ENCODE measurements at regions not wholly inside any gene's neighbourhood (a gene's known extent, or its start where the extent isn't known, plus 50 kb on each side); places are given as distances from the start of the nearest gene placed in this dataset.

- Histone ChIP-seq H3K9me3 (ENCODE audit: control insufficient read depth, insufficient read depth, low read length) (peaks cover 13% of the 10 kb centered on the region), H3K4me3 (ENCODE audit: low read depth, low read length) (no peak overlapping the region), H3K9ac (ENCODE audit: low read depth, low read length) (no peak overlapping the region), H3K4me1 (ENCODE audit: control insufficient read depth, insufficient read depth, low read length) (no peaks in the 10 kb centered on the region), H3K27me3 (ENCODE audit: control insufficient read depth, insufficient read depth, low read length) (no peaks in the 10 kb centered on the region), H3K27ac (ENCODE audit: low read depth, low read length) (no peak overlapping the region), H3K36me3 (ENCODE audit: control insufficient read depth, insufficient read depth, low read length) (no peaks in the 10 kb centered on the region)
These were observed 156.2 kb downstream of the SPP2 start for GRCh38 chr2:234206738-234207137.

DNA sequence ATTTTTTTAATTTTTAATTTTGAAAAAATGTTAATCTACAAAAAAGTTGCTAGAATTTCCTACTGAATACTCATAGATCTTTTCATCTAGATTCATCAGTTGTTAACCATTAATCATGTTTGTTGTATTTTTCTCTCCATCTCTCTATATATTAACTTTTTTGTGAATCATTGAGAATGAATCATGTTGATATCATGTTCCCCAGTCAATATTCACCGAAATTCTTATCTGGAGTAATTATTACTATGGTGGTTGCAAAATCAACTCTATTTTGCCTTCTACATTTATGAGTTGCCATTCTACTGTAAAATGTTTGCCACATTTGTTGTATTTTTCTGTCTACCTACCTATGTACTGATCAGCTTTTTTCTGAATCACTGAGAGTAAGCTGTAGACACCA lies 154.0 kb downstream of the SPP2 start:
- Histone ChIP-seq H3K9ac (ENCODE audit: low read depth, low read length) (no peak overlapping the region), H3K36me3 (ENCODE audit: control insufficient read depth, insufficient read depth, low read length) (no peaks in the 10 kb centered on the region), H3K4me3 (ENCODE audit: low read depth, low read length) (no peak overlapping the region), H3K27ac (ENCODE audit: low read depth, low read length) (no peak overlapping the region), H3K4me1 (ENCODE audit: control insufficient read depth, insufficient read depth, low read length) (no peaks in the 10 kb centered on the region), H3K9me3 (ENCODE audit: control insufficient read depth, insufficient read depth, low read length) (peaks cover 13% of the 10 kb centered on the region), H3K27me3 (ENCODE audit: control insufficient read depth, insufficient read depth, low read length) (no peaks in the 10 kb centered on the region)

DNA sequence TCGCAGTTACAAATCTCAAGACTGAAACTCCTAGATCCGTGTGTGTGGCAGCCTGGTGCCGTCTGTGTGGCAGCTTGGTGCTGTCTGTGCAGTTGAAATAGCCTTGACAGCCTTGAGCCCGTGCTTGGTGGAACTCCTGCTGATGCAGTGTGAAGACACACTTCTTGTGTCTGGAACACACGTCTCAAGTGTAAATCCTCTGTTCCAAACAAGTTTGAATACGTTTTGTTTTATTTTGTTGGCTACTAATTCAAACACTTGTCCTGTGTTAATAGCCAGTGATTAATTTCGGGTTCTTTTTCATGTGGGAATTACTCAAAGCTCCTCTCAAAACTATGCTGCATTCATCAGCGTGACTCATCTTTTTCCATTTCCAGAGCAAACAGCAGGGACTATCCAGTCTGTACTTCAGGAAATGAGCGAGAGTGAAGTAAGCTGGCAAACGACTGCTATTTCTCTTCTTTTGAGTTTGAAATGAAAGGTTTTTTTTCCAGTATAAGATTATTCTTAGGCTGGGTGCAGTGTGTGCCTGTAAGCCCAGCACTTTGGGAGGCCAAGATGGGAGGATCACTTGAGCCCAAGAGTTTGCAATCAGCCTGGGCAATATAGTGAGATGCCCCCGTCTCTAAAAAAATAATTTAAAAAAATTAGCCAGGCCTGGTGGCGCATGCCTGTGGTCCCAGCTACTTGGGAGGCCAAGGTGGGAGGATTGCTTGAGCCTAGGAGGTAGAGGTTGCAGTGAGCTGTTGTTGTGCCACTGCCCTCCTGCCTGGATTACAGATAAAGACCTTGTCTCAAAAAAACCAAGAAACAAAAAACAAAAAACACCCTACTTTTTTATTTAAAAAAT lies 152.9 kb downstream of the SPP2 start:
- H3K27ac ChIP-seq (ENCODE audit: low read depth, low read length): no peak overlapping the region
- no peaks in the 10 kb centered on the region for H3K27me3 ChIP-seq (ENCODE audit: control insufficient read depth, insufficient read depth, low read length)
- no peaks in the 10 kb centered on the region for H3K4me1 ChIP-seq (ENCODE audit: control insufficient read depth, insufficient read depth, low read length)
- no peak overlapping the region for H3K4me3 ChIP-seq (ENCODE audit: low read depth, low read length)
- H3K36me3 ChIP-seq (ENCODE audit: control insufficient read depth, insufficient read depth, low read length): no peaks in the 10 kb centered on the region
- H3K9ac ChIP-seq (ENCODE audit: low read depth, low read length): no peak overlapping the region
- H3K9me3 ChIP-seq (ENCODE audit: control insufficient read depth, insufficient read depth, low read length): peaks cover 13% of the 10 kb centered on the region

DNA sequence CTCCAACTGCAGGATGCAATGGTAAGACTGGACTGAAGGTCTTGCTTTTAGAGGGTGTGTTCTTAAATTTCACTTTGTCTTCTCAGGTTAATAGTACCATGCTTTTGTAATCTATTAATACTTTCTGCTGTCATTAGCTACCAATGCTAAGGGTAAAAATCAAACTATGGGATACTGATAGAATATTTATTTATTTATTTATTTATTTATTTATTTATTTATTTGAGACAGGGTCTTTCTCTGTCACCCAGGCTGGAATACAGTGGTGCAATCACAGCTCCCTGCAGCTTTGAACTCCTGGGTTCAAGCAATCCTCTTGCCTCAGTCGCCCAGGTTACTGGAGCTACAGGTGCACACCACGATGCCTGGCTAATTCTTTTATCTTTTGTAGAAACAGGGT lies 152.1 kb downstream of the SPP2 start:
- no peak overlapping the region for H3K27ac ChIP-seq (ENCODE audit: low read depth, low read length)

DNA sequence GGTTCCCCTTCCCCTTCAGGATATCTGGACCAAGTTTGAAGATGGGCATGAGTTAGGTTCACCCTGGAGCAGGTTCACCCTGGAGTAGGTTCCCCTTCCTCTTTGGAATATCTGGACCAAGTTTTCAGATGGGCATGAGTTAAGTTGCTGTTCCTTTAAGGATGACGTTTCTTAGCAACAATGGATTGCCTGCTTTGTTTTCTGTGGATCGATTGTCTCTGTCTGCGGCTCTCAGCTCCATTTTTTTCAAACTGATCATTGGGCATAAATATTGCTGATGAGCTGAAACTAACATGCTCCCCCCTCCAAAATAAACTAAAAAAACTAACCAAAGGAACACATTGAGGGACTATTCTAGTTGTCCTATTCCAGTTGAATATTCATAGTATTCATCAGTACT lies 149.5 kb downstream of the SPP2 start:
- H3K27me3 ChIP-seq (ENCODE audit: control insufficient read depth, insufficient read depth, low read length): no peaks in the 10 kb centered on the region
- H3K4me1 ChIP-seq (ENCODE audit: control insufficient read depth, insufficient read depth, low read length): no peaks in the 10 kb centered on the region
- H3K36me3 ChIP-seq (ENCODE audit: control insufficient read depth, insufficient read depth, low read length): no peaks in the 10 kb centered on the region
- H3K27ac ChIP-seq (ENCODE audit: low read depth, low read length): no peak overlapping the region
- H3K4me3 ChIP-seq (ENCODE audit: low read depth, low read length): no peak overlapping the region
- H3K9me3 ChIP-seq (ENCODE audit: control insufficient read depth, insufficient read depth, low read length): peaks cover 5% of the 10 kb centered on the region
- H3K9ac ChIP-seq (ENCODE audit: low read depth, low read length): no peak overlapping the region

More for the DNA sequence above, 152.1 kb downstream of the SPP2 start:
- H3K27me3 ChIP-seq (ENCODE audit: control insufficient read depth, insufficient read depth, low read length): no peaks in the 10 kb centered on the region
- H3K4me3 ChIP-seq (ENCODE audit: low read depth, low read length): no peak overlapping the region
- peaks cover 13% of the 10 kb centered on the region for H3K9me3 ChIP-seq (ENCODE audit: control insufficient read depth, insufficient read depth, low read length)
- no peak overlapping the region for H3K9ac ChIP-seq (ENCODE audit: low read depth, low read length)
- no peaks in the 10 kb centered on the region for H3K36me3 ChIP-seq (ENCODE audit: control insufficient read depth, insufficient read depth, low read length)
- no peaks in the 10 kb centered on the region for H3K4me1 ChIP-seq (ENCODE audit: control insufficient read depth, insufficient read depth, low read length)

- no peaks in the 10 kb centered on the region for H3K27me3 ChIP-seq (ENCODE audit: control insufficient read depth, insufficient read depth, low read length)
- peaks cover 5% of the 10 kb centered on the region for H3K9me3 ChIP-seq (ENCODE audit: control insufficient read depth, insufficient read depth, low read length)
- no peaks in the 10 kb centered on the region for H3K36me3 ChIP-seq (ENCODE audit: control insufficient read depth, insufficient read depth, low read length)
- no peak overlapping the region for H3K27ac ChIP-seq (ENCODE audit: low read depth, low read length)
- H3K9ac ChIP-seq (ENCODE audit: low read depth, low read length): no peak overlapping the region
- H3K4me3 ChIP-seq (ENCODE audit: low read depth, low read length): no peak overlapping the region
- H3K4me1 ChIP-seq (ENCODE audit: control insufficient read depth, insufficient read depth, low read length): no peaks in the 10 kb centered on the region
These were observed 148.5 kb downstream of the SPP2 start for GRCh38 chr2:234198976-234199375.

DNA sequence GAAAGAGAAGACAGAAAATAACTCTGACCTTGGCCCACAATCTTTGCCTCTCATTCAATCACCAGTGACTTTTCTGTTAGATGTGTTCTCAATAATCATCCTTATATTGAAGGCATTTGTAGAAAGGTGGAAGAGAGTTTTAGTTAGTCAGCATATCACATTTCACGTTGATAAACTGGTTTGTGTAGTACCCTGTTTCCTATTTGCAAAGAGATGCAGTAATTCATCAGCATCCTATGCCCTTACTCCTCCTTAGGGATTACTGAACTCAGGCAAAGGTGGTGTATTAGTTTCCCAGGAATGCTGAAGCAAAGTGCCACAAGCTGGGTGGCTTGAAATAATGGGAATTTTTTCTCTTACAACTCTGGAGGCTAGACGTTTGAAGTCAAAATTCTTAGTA lies 145.0 kb downstream of the SPP2 start:
- Histone ChIP-seq H3K27ac (ENCODE audit: low read depth, low read length) (no peak overlapping the region), H3K36me3 (ENCODE audit: control insufficient read depth, insufficient read depth, low read length) (no peaks in the 10 kb centered on the region), H3K27me3 (ENCODE audit: control insufficient read depth, insufficient read depth, low read length) (no peaks in the 10 kb centered on the region), H3K4me1 (ENCODE audit: control insufficient read depth, insufficient read depth, low read length) (no peaks in the 10 kb centered on the region), H3K4me3 (ENCODE audit: low read depth, low read length) (no peak overlapping the region), H3K9me3 (ENCODE audit: control insufficient read depth, insufficient read depth, low read length) (no peaks in the 10 kb centered on the region), H3K9ac (ENCODE audit: low read depth, low read length) (no peak overlapping the region)

- Histone ChIP-seq H3K27ac (ENCODE audit: low read depth, low read length) (no peak overlapping the region), H3K9ac (ENCODE audit: low read depth, low read length) (no peak overlapping the region), H3K9me3 (ENCODE audit: control insufficient read depth, insufficient read depth, low read length) (no peaks in the 10 kb centered on the region), H3K36me3 (ENCODE audit: control insufficient read depth, insufficient read depth, low read length) (no peaks in the 10 kb centered on the region), H3K4me3 (ENCODE audit: low read depth, low read length) (no peak overlapping the region), H3K4me1 (ENCODE audit: control insufficient read depth, insufficient read depth, low read length) (peaks cover 5% of the 10 kb centered on the region; the same call in 1 of the 2 replicates), H3K27me3 (ENCODE audit: control insufficient read depth, insufficient read depth, low read length) (no peaks in the 10 kb centered on the region)
These were observed 143.6 kb downstream of the SPP2 start for GRCh38 chr2:234193977-234194563.

DNA sequence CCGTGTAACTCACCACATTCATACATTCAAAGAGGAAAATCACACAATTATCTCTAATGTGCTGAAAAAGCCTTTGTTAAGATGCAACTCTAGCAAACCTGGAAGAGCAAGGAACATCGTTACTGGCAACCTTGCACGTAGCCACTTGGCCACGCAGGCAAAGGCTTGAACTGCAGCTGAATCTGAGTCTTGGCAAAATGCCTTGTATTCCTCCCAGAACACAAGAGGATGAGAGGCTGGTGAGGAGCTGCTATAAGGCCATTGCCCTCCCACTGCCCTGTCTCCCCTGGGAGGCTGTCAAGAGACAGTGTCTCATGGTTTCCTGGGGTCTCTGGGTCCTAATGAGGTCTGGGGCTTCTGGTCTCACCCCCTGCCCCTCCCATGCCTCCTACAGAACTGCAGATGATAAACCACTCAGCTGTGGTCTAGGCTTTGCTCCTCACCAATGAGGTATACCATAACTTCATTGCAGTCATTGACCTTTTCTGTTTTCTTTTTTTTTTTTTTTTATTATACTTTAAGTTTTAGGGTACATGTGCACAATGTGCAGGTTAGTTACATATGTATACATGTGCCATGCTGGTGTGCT lies 141.4 kb downstream of the SPP2 start:
- H3K9ac ChIP-seq (ENCODE audit: low read depth, low read length): no peak overlapping the region
- H3K36me3 ChIP-seq (ENCODE audit: control insufficient read depth, insufficient read depth, low read length): no peaks in the 10 kb centered on the region
- peaks cover 5% of the 10 kb centered on the region; the same call in 1 of the 2 replicates for H3K4me1 ChIP-seq (ENCODE audit: control insufficient read depth, insufficient read depth, low read length)
- no peaks in the 10 kb centered on the region for H3K9me3 ChIP-seq (ENCODE audit: control insufficient read depth, insufficient read depth, low read length)
- H3K27me3 ChIP-seq (ENCODE audit: control insufficient read depth, insufficient read depth, low read length): no peaks in the 10 kb centered on the region
- no peak overlapping the region for H3K27ac ChIP-seq (ENCODE audit: low read depth, low read length)
- H3K4me3 ChIP-seq (ENCODE audit: low read depth, low read length): no peak overlapping the region

DNA sequence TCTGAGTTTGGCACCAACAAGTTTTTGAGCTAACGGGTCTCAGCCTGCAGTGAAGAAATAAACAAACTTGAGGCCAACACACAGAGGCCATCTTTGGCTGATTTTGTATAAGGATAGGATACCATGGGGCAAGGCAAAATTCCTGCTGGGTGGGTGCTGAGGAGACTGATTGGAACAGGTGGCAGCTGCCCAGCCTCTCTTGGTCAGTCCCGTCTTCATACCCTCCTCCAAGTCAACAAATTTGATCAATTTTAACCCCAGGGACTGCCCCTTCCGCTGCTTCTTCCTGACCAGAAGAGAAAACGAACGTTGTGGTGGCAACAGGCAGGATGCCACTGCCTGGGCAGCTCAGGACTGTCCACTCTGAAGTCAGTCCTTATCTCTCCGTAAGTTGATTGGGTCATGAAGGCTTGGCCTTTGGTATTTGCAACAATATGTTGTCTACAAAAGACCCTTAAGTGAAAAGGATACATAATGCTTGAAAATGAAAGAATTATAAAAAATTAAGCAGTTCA lies 139.3 kb downstream of the SPP2 start:
- Histone ChIP-seq H3K4me1 (ENCODE audit: control insufficient read depth, insufficient read depth, low read length) (peaks cover 5% of the 10 kb centered on the region; the same call in 1 of the 2 replicates), H3K27me3 (ENCODE audit: control insufficient read depth, insufficient read depth, low read length) (no peaks in the 10 kb centered on the region), H3K9me3 (ENCODE audit: control insufficient read depth, insufficient read depth, low read length) (no peaks in the 10 kb centered on the region), H3K4me3 (ENCODE audit: low read depth, low read length) (no peak overlapping the region), H3K27ac (ENCODE audit: low read depth, low read length) (no peak overlapping the region), H3K9ac (ENCODE audit: low read depth, low read length) (no peak overlapping the region), H3K36me3 (ENCODE audit: control insufficient read depth, insufficient read depth, low read length) (no peaks in the 10 kb centered on the region)

GRCh38 chr2:234189230-234189629 lies 138.7 kb downstream of the SPP2 start:
- H3K27ac ChIP-seq (ENCODE audit: low read depth, low read length): no peak overlapping the region
- no peaks in the 10 kb centered on the region for H3K27me3 ChIP-seq (ENCODE audit: control insufficient read depth, insufficient read depth, low read length)
- no peaks in the 10 kb centered on the region for H3K9me3 ChIP-seq (ENCODE audit: control insufficient read depth, insufficient read depth, low read length)
- no peaks in the 10 kb centered on the region for H3K36me3 ChIP-seq (ENCODE audit: control insufficient read depth, insufficient read depth, low read length)
- no peak overlapping the region for H3K4me3 ChIP-seq (ENCODE audit: low read depth, low read length)
- H3K9ac ChIP-seq (ENCODE audit: low read depth, low read length): no peak overlapping the region
- peaks cover 5% of the 10 kb centered on the region; the same call in 1 of the 2 replicates for H3K4me1 ChIP-seq (ENCODE audit: control insufficient read depth, insufficient read depth, low read length)
